B cell (primary cell): ENCODE measurements at regions not wholly inside any gene's neighbourhood (a gene's known extent, or its start where the extent isn't known, plus 50 kb on each side); places are given as distances from the start of the nearest gene placed in this dataset.

Experiments used
- ATAC-seq: fragments of 200-7000 bp; cut with Tn5 transposase; one replicate; pipeline ENCODE4 v1.10.0; 2021; ENCODE audit warnings: low read depth, mild to moderate bottlenecking, moderate number of reproducible peaks, moderate library complexity
- CTCF ChIA-PET: fragments of 350-600 bp; sonication (Branson Sonifier 250); formaldehyde crosslinking; loops from one replicate; lab custom pipeline; 2021; ENCODE audit warnings: antibody characterized with exemption, inconsistent platforms; lab: Charles Lee
- POLR2A ChIA-PET: fragments of 350-600 bp; sonication (Branson Sonifier 250); formaldehyde crosslinking; loops from one replicate; lab custom pipeline; 2021; ENCODE audit warnings: antibody characterized with exemption; lab: Charles Lee
- DNase-seq: peaks from one replicate; pipeline ENCODE4 v3.0.0; 2013
- H2AFZ ChIP-seq: 2 replicates; pipeline ENCODE4 v1.6.1; 2012; ENCODE audit warnings: mild to moderate bottlenecking, low read depth, low read length; ENCODE audit not compliant: insufficient read depth, poor library complexity, severe bottlenecking
- H3K27ac ChIP-seq, 2 donors: 1 replicate in 1 of 2; 2 replicates in 1 of 2; pipeline ENCODE4 v1.5.1; 2012 to 2013; ENCODE audit warnings: low read length in 2 of 2, mild to moderate bottlenecking in 2 of 2, moderate library complexity in 1 of 2
- H3K27me3 ChIP-seq, 4 experiments: fragments of 200-600 bp in 1 of 4; sonication (generic) in 1 of 4; replicated peaks in 1 of 4; 1 replicate in 2 of 4; 2 replicates in 2 of 4; pipeline versions ENCODE4 v1.6.1 to v1.7.0; 2013 to 2016; ENCODE audit warnings: low read length in 3 of 4, mild to moderate bottlenecking in 2 of 4, mixed read lengths in 1 of 4, moderate library complexity in 1 of 4; ENCODE audit not compliant: insufficient read depth in 4 of 4, control insufficient read depth in 3 of 4; ENCODE audit errors: control extremely low read depth in 1 of 4
- H3K36me3 ChIP-seq, 2 experiments: replicated peaks in 1 of 2; 1 replicate in 1 of 2; 2 replicates in 1 of 2; pipeline versions ENCODE4 v1.6.1 to v1.7.1; 2013; ENCODE audit warnings: low read length in 1 of 2; ENCODE audit not compliant: insufficient read depth in 2 of 2, control insufficient read depth in 1 of 2; ENCODE audit errors: control extremely low read depth in 1 of 2, extremely low read depth in 1 of 2
- H3K4me1 ChIP-seq, 2 donors: fragments of 200-600 bp in 1 of 2; sonication (generic) in 1 of 2; 1 replicate in 1 of 2; 2 replicates in 1 of 2; pipeline versions ENCODE4 v1.5.1 to v1.6.1; 2013 to 2017; ENCODE audit warnings: low read length in 2 of 2; ENCODE audit not compliant: control insufficient read depth in 2 of 2, insufficient read depth in 2 of 2
- H3K4me2 ChIP-seq: replicated peaks from 2 replicates; pipeline ENCODE3; 2012; ENCODE audit warnings: mild to moderate bottlenecking, low read depth, low read length; ENCODE audit not compliant: poor library complexity, severe bottlenecking
- H3K4me3 ChIP-seq, 5 experiments: fragments of 200-600 bp in 1 of 5; sonication (generic) in 1 of 5; 1 replicate in 3 of 5; 2 replicates in 2 of 5; pipeline versions ENCODE4 v1.5.1 to v1.7.0; 2011 to 2016; ENCODE audit warnings: low read length in 4 of 5, mild to moderate bottlenecking in 4 of 5, low read depth in 2 of 5, control low read depth in 1 of 5, moderate library complexity in 1 of 5; ENCODE audit not compliant: insufficient read depth in 1 of 5; ENCODE audit errors: control extremely low read depth in 1 of 5, extremely low read depth in 1 of 5
- H3K79me2 ChIP-seq: fragments of 200-600 bp; sonication (generic); one replicate; pipeline ENCODE4 v1.6.0; 2016; ENCODE audit warnings: low read length; ENCODE audit not compliant: control insufficient read depth, insufficient read depth
- H3K9ac ChIP-seq: fragments of 200-600 bp; sonication (generic); 2 replicates; pipeline ENCODE4 v1.6.1; 2017; ENCODE audit warnings: mild to moderate bottlenecking, low read length, moderate library complexity
- H3K9me3 ChIP-seq, 3 donors: one replicate each; pipeline versions ENCODE4 v1.6.1 to v1.7.1; 2013; ENCODE audit warnings: low read length in 2 of 3; ENCODE audit not compliant: control insufficient read depth in 2 of 3, insufficient read depth in 1 of 3; ENCODE audit errors: control extremely low read depth in 1 of 3
- H4K20me1 ChIP-seq: 2 replicates; pipeline ENCODE4 v1.6.0; 2012; ENCODE audit warnings: mild to moderate bottlenecking, low read length; ENCODE audit not compliant: insufficient read depth, control insufficient read depth, poor library complexity, severe bottlenecking
- H3K27ac Mint-ChIP-seq: one replicate; pipeline ENCODE4 v1.8.0; 2021; ENCODE audit warnings: mixed read lengths
- H3K27me3 Mint-ChIP-seq: one replicate; pipeline ENCODE4 v1.8.0; 2021; ENCODE audit warnings: mixed read lengths
- H3K4me1 Mint-ChIP-seq: one replicate; pipeline ENCODE4 v1.8.0; 2021; ENCODE audit warnings: mixed read lengths
- H3K4me3 Mint-ChIP-seq: one replicate; pipeline ENCODE4 v1.8.0; 2021; ENCODE audit warnings: mixed read lengths
- H3K9me3 Mint-ChIP-seq: one replicate; pipeline ENCODE4 v1.8.0; 2022; ENCODE audit warnings: mixed read lengths; ENCODE audit not compliant: insufficient read depth
- EZH2 ChIP-seq: IDR thresholded peaks from 2 replicates; pipeline ENCODE4 v1.6.1; 2012; ENCODE audit warnings: borderline replicate concordance, low read depth, mild to moderate bottlenecking, moderate library complexity, low read length; ENCODE audit not compliant: insufficient read depth, poor library complexity, severe bottlenecking
- WGBS: methylation state at CpG from one replicate; pipeline ENCODE4 v1.1.5; 2013; ENCODE audit warnings: missing lambda C conversion rate; ENCODE audit not compliant: insufficient coverage; 5-methylcytosine and 5-hydroxymethylcytosine counted together
- intact Hi-C: fragments of 100-400 bp; cut with micrococcal nuclease; formaldehyde crosslinking; loops from one replicate; pipeline ENCODE4 v1.10.0; 2022
- TF ChIP-seq, protein P1 (sequence below): fragments of 200-600 bp; IDR thresholded peaks from one replicate; pipeline ENCODE4 v1.8.0; 2022; ENCODE audit warnings: antibody characterized with exemption, mild to moderate bottlenecking

DNA sequence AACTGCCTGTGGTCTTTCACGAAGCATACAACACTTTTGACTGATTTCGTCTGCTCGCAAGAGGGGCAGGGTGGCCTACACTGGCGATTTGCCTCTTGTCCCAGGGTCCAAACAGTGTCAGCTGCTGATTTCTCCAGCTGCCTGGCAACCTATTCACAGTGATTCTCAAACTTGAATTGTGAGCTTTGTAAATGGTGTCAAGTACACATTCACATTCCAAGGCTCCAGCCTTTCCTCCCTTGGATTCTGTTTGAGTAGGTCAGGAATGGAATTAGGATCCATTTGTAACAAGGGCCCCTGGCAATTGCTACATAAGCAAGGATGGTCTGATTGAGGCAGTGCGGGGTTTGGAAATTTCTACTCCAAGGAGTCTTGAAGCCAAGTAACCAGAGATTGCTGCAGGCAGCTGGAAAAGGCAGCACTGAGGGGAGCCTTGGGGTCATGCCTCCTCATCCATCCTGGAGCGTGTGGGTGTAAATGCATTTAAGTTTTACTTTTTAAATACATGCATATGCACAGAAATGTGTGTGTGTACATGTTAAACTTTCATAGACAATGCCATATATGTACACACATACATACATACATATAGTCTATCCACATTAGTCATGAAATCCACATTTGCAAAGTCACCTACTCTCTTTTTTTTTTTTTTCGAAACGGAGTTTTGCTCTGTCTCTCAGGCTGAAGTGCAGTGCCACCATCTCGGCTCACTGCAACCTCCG, 86.8 kb upstream of the UXS1 start:
- no peak overlapping the region for H3K27ac Mint-ChIP-seq
- CTCF ChIA-PET: no interaction called here

DNA sequence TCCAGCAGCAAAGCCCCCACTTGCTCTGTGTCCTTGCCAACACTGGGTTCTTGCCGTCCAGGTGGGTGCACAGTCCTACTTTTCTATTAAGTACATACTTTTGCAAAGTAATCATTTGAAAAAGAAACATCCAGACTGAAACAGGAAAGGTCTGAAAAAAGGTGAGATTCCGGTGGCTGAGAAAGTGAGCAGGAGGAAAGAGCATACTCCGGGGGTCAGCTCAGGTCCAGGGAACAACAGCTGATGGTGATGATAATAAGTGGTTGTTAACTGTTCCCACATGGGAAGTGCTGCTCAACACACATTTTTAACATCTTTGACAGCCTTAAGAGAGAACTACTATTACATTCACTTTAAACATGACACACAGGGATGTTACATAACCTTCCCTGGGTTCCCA, 86.1 kb upstream of the UXS1 start:
- no peak for ATAC-seq
- H3K9ac ChIP-seq: no peak overlapping the region
- TF ChIP-seq, protein P1, sequence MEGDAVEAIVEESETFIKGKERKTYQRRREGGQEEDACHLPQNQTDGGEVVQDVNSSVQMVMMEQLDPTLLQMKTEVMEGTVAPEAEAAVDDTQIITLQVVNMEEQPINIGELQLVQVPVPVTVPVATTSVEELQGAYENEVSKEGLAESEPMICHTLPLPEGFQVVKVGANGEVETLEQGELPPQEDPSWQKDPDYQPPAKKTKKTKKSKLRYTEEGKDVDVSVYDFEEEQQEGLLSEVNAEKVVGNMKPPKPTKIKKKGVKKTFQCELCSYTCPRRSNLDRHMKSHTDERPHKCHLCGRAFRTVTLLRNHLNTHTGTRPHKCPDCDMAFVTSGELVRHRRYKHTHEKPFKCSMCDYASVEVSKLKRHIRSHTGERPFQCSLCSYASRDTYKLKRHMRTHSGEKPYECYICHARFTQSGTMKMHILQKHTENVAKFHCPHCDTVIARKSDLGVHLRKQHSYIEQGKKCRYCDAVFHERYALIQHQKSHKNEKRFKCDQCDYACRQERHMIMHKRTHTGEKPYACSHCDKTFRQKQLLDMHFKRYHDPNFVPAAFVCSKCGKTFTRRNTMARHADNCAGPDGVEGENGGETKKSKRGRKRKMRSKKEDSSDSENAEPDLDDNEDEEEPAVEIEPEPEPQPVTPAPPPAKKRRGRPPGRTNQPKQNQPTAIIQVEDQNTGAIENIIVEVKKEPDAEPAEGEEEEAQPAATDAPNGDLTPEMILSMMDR: no peak
- no peak for TF ChIP-seq EZH2
- ChIA-PET CTCF (no interaction called here), POLR2A (no interaction called here)
- DNase-seq: no peak
- 20% methylated on average over 1 of the region's 3 CpGs for WGBS
- H3K4me3 Mint-ChIP-seq: no peak overlapping the region
- no peak overlapping the region for H2AFZ ChIP-seq
- no peak overlapping the region for H3K4me2 ChIP-seq
- peaks cover 0 to 7% (median 0%) of the 10 kb centered on the region in 4 experiments for H3K27me3 ChIP-seq
- no peaks in the 10 kb centered on the region for H3K79me2 ChIP-seq
- no peaks in the 10 kb centered on the region for H3K4me1 Mint-ChIP-seq
- no peaks in the 10 kb centered on the region for H3K9me3 ChIP-seq
- peaks cover 14% of the 10 kb centered on the region for H3K27me3 Mint-ChIP-seq
- H3K4me1 ChIP-seq: no peaks in the 10 kb centered on the region
- no peak overlapping the region for H3K27ac ChIP-seq
- no peaks in the 10 kb centered on the region for H3K36me3 ChIP-seq
- no peak overlapping the region for H3K4me3 ChIP-seq
- no peaks in the 10 kb centered on the region for H3K9me3 Mint-ChIP-seq
- no peak overlapping the region for H3K27ac Mint-ChIP-seq
- no peaks in the 10 kb centered on the region for H4K20me1 ChIP-seq
- intact Hi-C loops: no loop called here

More for the DNA sequence above, 86.8 kb upstream of the UXS1 start:
- POLR2A ChIA-PET: no interaction called here
- H3K9ac ChIP-seq: no peak overlapping the region
- no peak for ATAC-seq
- DNase-seq: no peak
- H3K27me3 Mint-ChIP-seq: peaks cover 14% of the 10 kb centered on the region
- H2AFZ ChIP-seq: no peak overlapping the region
- no peak overlapping the region for H3K4me3 Mint-ChIP-seq
- no peaks in the 10 kb centered on the region for H3K36me3 ChIP-seq
- H3K9me3 Mint-ChIP-seq: no peaks in the 10 kb centered on the region
- H3K9me3 ChIP-seq: no peaks in the 10 kb centered on the region
- 89% methylated on average over 9 of the region's 10 CpGs for WGBS
- H3K4me2 ChIP-seq: no peak overlapping the region
- intact Hi-C loops: no loop called here
- H3K4me3 ChIP-seq: no peak overlapping the region
- no peaks in the 10 kb centered on the region for H4K20me1 ChIP-seq
- H3K4me1 Mint-ChIP-seq: no peaks in the 10 kb centered on the region
- TF ChIP-seq, protein P1: no peak
- TF ChIP-seq EZH2: no peak
- no peaks in the 10 kb centered on the region for H3K4me1 ChIP-seq
- peaks cover 0 to 7% (median 0%) of the 10 kb centered on the region in 4 experiments for H3K27me3 ChIP-seq
- H3K27ac ChIP-seq: no peak overlapping the region
- no peaks in the 10 kb centered on the region for H3K79me2 ChIP-seq
